ENCODE measurements at regions not wholly inside any gene's neighbourhood (a gene's known extent, or its start where the extent isn't known, plus 50 kb on each side); places are given as distances from the start of the nearest gene placed in this dataset.

DNA sequence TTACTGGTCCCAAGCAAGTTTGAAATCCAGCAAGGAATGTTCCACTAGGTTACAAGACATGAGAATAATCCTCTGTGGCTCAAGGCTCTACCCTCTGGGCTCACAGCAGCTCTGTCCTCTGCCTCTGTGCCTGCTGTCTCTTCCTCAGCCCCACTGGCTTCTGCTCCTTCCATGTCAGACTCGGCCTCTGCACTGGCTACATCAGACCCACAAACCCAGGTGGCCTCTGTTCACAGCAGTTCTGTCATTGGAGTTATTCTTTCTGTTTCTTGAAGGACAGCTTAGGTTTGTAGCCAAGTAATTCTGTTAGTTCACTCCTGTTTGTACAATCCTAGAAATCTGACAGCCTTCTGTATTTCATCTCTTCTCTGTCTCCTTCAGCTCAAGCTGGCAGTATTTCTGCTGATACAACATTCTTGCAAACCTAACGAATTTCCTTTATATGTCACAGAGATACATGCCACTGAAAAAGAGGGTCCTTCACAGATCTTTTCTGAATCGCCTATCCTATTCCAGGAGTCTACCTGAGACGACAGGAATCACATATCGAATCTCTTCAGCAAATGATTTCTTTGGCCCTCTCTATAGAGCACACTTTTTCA, 227.8 kb upstream of the PLSCR5 start:
- DNase-seq (ENCODE audit: low spot score): no peak

DNA sequence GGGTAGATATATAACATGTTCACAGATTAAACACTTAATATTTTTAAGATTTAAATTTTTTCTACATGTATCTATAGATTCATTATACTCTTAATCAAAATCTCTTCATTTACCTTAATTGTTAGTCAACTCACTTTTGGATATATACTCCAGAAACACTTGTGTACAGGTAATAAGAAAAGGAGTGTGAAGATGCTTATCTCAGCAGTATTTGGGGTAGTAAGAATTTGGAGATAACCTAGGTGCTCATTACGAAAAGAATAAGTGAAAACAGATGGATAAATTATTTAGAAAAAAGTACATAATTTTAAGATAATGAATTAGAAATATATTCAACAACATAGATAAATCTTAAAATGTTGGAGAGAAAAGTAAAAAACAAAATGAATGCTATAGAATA, 226.5 kb upstream of the PLSCR5 start:
- no peak for DNase-seq (ENCODE audit: low spot score)

DNA sequence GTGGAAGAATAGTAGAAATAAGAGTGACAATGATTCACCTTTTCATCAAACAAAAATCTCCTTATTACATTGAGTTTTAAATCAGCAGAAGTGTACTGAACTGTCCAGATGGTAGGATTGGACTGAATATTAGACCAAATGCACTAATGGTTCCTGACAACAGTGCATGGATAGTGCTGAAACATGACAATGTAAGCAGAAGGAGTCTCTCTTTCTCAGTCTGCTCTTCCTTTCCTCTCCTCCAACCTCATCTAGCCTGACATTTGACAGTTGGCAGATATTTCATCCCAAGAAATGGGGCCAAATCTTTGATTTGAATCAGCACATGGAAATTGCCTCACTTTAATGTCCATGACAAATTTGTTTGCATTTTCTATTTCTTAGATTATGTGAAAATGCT, 225.1 kb upstream of the PLSCR5 start:
- DNase-seq (ENCODE audit: low spot score): no peak

DNA sequence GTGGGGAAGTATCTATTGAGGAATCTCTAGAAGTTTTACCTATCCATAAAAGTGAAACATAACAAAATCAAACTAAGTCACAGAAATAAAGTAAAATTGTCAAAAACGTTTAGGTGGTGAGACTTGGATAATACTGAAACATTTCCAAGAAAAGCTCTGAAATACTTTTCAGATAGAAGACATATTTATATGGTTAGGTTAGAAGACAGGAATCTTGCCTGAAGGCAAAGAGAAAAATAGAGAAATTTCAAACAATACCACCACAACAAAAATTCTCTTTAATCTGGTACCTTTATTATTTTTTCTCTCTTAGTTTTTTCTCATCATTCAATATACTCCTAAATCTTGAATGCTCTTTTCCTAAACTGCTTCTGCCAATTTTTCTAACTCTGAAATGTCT, 222.7 kb upstream of the PLSCR5 start:
- DNase-seq (ENCODE audit: low spot score): no peak

DNA sequence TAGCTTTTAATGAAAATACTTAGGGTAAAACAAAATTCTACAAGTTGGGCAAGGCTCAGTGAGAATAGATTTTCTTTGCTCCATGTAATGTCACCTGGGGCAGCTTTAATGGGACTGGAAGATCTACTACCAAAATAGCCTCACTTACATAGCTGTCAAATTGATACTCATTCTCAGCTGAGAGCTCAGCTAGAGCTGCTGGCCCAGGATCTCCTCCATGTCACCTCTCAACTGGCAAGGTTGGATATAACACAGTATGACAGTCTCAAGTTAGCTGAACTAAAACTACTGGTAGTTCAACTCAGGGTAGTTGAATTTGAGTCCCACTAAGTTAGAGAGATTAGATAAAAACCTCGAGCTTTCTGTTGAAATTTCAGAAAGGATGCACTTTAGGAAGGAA, 218.5 kb upstream of the PLSCR5 start:
- no peak for DNase-seq (ENCODE audit: low spot score)

DNA sequence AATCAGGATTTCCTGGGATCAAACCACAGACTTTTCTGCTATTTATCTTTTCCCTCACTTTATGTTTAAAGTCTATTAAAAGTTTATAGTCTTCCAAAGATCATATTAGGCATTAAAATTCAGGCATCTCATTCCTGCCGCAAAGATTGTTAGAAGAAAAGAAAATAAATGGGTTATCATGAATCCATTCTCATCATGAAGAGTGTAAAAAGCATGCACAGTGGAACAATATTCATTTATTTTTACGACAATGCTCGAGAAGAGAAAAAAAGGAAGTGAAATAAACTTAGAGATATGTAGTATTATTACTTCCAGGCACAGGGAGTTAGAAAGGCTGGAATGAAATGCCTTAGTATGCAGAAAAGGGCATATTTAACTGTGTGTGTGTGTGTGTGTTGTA, 213.7 kb upstream of the PLSCR5 start:
- no peak for DNase-seq (ENCODE audit: low spot score)

DNA sequence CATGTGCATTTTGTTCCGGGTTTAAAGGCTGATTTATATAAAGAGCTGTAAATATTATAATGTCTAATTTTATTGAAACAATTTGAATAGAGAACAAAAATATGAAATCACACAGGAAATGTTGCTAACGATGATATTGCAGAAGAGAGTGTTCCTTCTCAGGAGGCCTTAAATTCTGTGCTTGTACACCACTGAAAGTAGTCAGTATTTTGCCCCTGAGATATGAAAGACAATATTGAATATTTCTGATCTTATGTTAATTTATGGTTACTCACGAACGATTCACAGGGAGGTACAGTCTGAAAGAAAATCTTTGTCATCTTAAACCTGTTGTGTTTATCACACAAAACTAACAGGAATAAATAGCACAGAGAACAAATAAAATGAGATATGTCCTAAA, 213.2 kb upstream of the PLSCR5 start:
- no peak for DNase-seq (ENCODE audit: low spot score)

DNA sequence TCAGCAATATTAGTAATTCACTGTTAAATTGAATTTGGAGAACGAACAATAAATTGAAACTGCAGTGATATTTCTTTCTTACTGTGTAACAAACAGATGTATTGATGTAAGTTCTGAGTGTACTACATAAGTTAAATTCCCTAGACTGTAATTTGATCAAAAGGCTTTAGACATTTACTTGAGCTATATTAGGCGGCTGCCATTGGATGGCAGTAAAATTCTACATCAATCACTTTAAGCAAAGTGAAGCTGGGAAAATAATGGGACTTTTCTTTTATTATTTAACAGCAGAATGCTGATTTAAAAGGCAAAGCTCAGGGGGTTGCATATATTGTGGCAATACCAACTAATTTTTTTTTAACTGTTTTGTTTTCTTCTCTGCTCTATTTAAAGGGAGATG, 212.6 kb upstream of the PLSCR5 start:
- no peak for DNase-seq (ENCODE audit: low spot score)

DNA sequence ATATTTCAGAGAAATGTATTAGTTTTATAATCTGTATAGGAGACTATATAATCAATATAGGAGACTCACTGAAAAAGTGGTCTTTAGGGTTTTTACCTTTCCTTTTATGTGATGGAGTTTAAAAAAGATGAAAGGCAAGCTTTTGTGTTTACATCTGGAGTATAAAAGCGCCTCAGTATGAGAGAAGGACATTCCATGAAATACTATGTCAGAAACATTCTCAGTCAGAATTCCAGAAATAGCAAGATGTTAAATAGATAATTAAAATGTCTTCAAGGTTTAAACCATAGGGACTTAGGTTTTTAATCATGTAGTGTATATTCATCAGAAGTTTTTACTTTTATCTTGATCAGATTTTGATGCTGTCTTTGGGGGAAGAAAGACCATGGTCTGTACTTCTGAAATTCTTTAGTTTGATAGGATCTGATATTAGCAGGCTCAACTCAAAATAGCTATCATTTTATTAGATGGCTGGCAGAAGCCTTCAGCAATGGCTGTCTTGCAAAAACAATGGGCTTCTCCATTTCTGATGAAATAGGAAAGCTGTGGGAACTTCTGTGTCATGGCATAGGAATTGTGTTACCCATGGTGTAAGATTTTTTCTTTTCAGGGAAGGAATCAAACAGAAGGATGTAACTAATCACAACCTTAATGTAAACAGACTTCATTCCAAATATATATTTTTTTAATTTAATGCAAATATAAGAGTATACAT, 209.6 kb upstream of the PLSCR5 start:
- no peak for DNase-seq (ENCODE audit: low spot score)

DNA sequence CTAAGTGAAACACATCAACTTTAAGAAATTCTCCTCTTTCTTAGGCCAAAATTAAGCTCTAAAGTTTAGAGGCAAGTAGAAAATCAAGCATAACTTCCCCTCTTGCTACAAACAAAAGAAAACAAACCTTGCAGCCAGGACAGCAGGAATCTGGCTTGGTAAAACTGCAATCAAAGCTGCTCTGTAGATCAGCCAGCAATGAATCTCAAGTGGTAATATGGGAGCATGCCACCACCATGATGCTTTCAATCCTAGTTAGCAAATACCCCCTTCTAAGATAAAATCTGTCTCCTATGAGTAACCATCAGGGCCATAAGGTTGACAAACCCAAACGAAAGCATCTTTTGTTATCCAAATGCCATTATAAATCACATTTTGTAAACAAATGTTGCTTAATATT, 208.3 kb upstream of the PLSCR5 start:
- no peak for DNase-seq (ENCODE audit: low spot score)

DNA sequence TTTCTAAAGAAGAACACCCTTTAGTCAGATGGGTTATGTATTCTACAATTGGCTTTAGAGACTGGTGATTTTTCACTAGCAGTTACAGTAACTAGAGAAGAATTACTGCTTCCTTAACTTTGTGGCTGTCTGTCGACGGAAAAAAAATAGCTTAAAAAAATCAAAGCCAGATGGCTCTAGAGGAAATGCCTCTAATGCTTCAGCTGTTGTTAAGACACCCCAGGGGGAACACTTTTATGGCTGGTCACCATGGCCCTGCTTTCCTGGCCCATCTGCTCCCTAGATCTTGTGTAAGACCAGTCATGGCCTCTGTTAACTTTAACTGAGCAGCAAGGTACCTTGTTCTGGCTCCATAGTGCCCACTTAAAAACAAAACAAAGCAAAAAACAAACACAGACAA, 198.6 kb upstream of the PLSCR5 start:
- DNase-seq (ENCODE audit: low spot score): no peak

DNA sequence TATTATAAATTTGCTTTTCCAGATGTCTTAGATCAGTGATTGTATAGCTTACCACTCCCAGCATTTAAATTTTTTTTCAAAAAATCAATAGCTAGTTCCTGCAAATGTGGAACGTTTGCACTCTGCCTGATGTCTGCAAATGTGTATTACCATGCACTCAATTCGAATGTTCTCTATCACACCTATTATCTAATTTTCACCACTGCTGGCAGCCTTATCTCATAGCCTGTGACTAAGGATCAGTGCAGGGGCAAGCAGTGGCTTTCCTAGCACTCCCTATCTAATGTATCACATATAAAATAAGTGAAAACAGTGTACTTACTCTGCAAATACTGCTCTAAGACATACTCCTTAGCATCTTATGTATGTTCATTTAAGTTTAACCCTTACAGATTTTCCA, 196.3 kb upstream of the PLSCR5 start:
- DNase-seq (ENCODE audit: low spot score): no peak

DNA sequence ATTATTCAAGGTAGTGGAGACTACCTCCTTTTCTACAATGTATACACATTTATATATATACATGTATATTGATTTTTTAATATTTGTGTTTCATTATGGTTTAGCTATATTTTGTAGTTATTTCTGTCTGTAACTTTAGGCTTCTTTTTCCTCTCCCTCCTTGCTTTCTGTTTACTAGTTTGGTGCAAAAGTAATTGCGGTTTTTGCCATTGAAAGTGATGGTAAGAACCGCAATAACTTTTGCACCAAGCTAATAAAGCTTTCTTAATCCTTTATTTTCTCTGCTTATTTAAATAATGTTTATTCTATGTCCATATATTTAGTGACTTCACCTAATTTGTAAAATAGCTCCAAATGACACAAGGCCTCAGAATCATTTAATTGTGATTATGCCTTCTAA, 195.3 kb upstream of the PLSCR5 start:
- no peak for DNase-seq (ENCODE audit: low spot score)

DNA sequence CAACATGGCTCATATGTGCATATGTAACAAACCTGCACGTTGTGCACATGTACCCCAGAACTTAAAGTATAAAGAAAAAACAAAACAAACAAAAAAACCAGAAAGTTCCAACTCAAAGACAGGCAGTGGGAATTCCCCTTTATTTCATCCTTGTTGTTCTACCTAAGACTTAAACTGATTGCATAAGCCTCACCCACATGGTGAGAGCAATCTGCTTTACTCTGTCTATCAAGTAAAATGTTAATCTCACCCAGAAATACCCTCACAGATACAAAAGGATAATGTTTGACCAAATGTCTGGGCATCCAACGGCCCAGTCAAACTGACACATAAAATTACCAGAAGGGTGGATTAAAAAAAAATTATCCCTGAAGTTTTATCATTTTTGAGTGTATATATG, 190.9 kb upstream of the PLSCR5 start:
- DNase-seq (ENCODE audit: low spot score): no peak

DNA sequence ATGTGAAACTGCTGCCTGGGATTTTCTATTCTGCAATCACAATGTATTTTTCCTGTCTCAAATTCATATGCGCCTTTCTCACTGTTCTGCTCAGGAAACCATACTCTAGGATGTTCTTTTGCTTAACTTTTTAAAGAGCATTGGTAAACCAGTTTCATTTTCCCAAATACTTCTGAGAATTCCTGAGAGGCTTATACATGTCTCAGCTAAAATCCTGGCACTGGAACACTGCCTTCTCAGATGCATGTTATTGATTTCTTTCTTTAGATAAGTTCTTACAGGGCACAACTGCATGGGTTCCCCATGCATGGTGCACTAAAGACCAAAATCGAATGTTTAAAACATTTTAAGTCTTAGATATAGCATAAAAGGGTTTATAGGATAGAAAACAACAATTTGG, 178.3 kb upstream of the PLSCR5 start:
- no peak for DNase-seq (ENCODE audit: low spot score)

DNA sequence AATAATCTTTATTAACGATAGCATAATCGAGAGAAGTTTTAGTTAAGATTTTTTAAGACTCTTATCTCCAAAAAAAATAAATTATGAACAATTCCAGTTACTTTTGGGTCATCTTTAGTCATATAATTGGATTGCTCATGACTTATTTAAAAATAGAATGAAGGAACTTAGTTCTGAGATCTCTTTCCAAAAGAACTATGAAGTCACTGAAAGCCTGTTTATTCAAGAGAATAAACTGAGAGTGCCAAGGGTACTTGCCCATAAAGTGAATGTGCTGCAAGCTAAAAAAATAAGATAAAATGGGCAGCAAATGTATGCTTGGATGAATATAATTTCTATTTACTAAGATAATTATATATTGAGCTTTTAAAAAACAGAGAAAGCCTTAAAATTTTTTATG, 176.5 kb upstream of the PLSCR5 start:
- DNase-seq (ENCODE audit: low spot score): no peak

DNA sequence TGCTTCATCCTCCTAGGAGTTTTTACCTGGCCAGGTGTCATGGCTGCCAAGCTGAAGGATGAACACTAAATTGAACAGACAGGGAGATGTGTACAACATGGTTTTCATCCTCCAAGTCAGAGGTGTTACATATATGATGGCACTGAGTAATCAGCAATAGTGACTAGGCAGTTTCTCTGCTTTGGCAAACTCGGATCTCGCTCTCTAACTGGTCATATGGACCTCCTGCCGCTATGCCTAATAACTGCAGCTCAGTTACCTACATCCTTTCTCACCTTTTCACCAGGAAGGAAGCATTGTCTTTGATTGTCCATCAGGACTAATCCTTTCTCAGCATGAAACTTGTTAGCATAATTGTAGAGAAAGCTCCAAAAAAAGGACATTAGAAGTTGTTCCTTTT, 175.9 kb upstream of the PLSCR5 start:
- DNase-seq (ENCODE audit: low spot score): no peak

DNA sequence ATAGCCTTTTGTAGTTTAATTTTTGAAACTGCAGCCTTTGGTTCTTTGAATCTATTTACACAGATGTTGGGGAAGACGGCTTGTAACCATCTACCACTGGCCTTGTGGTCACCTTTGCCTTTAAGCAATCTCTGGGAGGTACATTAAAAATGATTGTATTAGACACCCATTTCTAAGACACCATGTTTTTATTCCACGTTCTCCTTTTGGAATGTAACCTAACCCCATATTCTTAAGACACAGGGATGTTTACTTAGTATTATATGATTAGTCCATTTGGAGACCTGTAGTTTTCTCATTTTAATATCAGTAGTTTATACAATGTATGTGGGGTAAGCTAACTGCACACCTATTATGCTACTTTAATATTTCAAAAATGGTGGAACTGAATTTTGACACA, 175.1 kb upstream of the PLSCR5 start:
- no peak for DNase-seq (ENCODE audit: low spot score)

DNA sequence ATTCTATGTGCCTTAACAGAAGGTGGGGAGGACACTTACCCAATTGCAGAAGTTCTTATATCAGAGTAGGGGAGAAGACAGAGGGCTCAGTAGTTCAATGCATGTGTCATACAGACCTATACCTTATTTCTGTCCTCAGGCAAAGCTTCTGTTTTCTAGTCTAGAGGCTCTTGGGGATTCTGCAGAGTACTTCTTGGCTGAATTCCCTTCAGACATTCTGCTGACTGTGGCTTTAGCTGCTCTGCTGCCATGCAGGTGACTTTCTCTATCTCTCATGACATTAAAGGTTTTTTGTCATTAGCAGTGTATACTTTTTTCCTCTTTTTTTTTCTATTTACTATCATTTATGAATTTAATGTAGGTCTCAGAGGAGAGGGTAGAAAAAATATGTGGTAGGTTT, 172.8 kb upstream of the PLSCR5 start:
- DNase-seq (ENCODE audit: low spot score): no peak

DNA sequence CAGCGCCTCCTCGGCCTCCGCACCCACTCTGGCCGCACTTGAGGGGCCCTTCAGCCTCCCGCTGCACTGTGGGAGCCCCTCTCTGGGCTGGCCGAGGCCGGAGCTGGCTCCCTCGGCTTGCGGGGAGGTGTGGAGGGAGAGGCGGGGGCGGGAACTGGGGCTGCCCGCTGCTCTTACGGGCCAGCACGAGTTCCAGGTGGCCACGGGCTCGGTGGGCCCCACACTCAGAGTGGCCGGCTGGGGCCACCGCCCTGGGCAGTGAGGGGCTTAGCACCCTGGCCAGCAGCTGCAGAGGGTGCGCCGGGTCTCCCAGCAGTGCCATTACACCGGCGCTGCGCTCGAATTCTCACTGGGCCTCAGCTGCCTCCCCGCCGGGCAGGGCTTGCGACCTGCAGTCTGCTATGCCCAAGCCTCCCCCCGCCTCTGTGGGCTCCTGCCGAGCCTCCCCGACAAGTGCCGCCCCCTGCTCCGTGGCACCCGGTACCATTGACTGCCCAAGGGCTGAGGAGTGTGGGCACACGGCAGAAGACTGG, 167.1 kb upstream of the PLSCR5 start:
- no peak for DNase-seq (ENCODE audit: low spot score)

DNA sequence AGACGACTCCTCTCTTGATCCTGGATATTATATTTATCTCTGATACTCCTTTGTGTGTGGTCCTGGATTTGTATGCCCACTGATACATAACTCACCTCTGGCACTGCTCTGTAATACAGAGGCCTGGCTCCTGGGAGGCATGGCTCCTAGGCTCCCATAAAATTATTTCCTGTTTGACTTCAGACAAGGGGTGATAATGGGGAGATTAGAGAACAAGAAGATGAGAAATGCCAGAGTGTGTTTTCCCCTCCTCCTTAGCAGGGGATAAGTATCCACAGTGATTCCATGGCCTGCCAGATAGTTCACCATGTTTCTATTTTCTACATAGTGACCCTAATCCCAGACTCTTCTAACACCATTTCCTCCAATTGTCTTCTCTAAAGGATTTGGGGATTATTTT, 165.7 kb upstream of the PLSCR5 start:
- DNase-seq (ENCODE audit: low spot score): no peak

DNA sequence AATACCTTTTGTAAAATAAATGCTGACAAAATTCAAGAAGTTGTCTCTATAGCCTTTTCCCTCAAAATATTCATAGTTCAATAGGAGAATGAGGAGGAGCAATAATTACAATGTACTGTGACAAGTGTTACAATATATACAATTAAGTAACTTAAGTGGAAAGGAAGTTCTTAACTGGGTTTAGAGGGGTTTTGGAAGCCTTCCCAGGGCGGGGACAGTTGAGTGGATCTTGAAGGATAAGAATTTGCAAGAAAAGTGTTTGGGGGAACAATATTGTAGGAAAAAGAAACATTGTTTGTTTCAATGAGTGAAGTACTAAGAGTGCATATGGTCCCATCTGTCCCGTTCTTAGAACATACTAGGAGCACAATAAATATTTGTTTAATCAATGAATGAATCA, 165.2 kb upstream of the PLSCR5 start:
- no peak for DNase-seq (ENCODE audit: low spot score)

DNA sequence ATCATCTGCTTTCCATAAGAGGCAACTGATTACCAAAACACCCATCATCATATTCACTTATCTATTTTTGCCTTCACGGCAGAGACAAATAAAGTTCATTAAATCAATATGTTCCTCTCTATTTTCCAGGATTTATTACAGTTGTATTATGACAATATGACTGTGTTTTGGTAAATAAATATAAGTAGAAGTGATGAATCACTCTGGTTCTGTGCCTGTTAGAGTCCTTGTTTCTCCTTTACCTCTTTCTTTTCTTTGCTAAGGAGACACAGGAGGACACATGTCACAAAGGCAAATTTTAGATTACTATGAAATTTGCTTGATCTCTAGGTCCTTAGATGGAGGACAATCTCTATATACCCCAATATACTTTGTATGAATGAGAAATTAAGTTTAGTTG, 152.6 kb upstream of the PLSCR5 start:
- DNase-seq (ENCODE audit: low spot score): no peak

DNA sequence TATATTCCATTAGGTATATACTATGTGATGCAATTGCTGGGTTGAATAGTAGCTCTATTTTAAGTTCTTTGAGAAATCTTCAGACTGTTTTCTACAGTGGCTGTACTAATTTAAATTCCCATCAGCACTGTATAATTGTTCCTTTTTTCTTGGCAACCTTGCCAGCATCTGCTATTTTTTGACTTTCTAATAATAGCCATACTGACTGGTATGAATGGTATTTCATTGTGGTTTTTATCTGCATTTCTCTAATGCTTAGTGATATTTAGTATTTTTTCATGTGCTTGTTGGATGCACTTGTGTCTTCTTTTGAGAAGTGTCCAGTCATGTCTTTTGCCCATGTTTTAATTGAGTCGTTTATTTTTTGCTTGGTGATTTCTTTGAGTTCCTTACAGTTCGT, 145.1 kb upstream of the PLSCR5 start:
- no peak for DNase-seq (ENCODE audit: low spot score)

All from ecto neural progenitor cell (in vitro differentiated cells).